GM18951 (cell line): ENCODE measurements at regions not wholly inside any gene's neighbourhood (a gene's known extent, or its start where the extent isn't known, plus 50 kb on each side); places are given as distances from the start of the nearest gene placed in this dataset.
"Not testable (repeated sequence)": the region's sequence is repeated elsewhere in the genome, so short reads cannot be mapped to it uniquely, and the experiment has no call there.

Experiments
- POLR2A ChIP-seq: IDR thresholded peaks from 4 replicates; pipeline ENCODE4 v1.6.1; 2011; ENCODE audit warnings: mild to moderate bottlenecking; ENCODE audit not compliant: insufficient read length, insufficient read depth; ENCODE audit errors: extremely low read depth
- in situ Hi-C: fragments of 300-500 bp; cut with MboI; formaldehyde crosslinking; loops from one replicate; pipeline ENCODE4 v1.12.0; 2022; ENCODE audit warnings: low sequenced_read_pairs, mixed read lengths, inconsistent platforms; ENCODE audit not compliant: unreplicated experiment

GRCh38 chr2:209091056-209091455, 332.8 kb upstream of the MAP2 start:
- no peak for TF ChIP-seq POLR2A
- in situ Hi-C loops, result no loop called here

DNA sequence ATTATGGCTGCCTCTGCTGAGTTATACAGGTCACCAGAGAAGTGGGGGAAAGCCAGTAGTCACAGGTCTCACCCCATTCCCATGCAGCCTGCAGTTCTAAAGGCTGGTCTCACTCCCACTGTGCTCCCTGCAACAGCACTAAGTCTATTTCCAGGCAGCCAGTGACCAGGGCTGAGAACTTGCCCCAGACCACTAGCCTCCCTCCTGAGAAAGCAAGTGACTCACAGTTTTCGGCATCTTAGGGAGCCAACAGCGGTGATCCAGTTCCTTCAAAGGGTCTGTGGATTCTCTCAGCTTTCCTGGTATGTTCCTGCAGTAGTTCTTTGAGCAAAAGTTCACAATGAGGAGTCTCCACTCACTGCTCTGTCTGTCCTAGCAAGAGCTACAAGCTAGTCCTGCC, 329.6 kb upstream of the MAP2 start:
- no peak for TF ChIP-seq POLR2A
- in situ Hi-C loops, result no loop called here

DNA sequence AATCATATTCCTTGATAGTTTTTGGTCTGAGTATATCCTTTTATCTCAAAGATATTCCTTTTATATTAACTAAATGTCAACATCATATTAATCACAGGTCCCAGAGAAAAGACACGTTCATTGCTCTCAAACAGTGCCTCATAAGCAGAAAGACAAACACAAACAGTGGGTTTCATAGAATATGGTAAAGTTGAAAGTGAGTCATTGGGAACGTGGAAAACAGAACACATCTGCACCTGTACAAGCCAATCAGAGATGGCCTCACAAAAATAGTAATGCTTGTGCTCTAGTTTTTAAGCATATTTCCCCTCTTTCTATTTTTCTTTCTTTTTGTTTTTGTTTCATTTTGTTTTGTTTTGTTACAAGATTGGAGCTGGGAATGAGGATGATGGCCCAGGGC, 328.4 kb upstream of the MAP2 start:
- TF ChIP-seq POLR2A, result no peak
- in situ Hi-C loops, result no loop called here

DNA sequence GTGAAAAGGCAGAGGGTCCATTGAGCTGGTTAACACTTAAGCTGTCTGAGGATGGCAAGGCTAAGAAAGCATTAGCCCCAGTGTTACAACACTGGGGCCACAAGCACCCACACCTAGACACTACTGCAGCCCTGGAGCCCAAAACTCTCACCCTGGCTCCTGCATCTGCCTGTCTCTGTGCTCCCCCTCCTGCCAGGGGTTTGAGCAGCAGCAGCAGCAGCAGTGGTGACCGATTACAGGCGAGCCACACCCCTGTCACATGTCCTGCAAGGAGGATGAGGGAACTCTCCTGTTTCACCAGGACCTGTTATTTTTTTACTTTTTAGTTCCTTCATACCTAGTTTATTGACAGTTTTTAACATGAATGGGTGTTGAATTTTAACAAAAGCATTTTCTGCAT, 326.7 kb upstream of the MAP2 start:
- no peak for TF ChIP-seq POLR2A
- in situ Hi-C loops, result no loop called here

GRCh38 chr2:209102319-209102718, 321.5 kb upstream of the MAP2 start:
- no peak for TF ChIP-seq POLR2A
- in situ Hi-C loops, result no loop called here

GRCh38 chr2:209113026-209113425, 310.8 kb upstream of the MAP2 start:
- in situ Hi-C loops, result no loop called here
- no peak for TF ChIP-seq POLR2A

- TF ChIP-seq POLR2A, result no peak
Measured at GRCh38 chr2:209114588-209115240, 309.1 kb upstream of the MAP2 start.

DNA sequence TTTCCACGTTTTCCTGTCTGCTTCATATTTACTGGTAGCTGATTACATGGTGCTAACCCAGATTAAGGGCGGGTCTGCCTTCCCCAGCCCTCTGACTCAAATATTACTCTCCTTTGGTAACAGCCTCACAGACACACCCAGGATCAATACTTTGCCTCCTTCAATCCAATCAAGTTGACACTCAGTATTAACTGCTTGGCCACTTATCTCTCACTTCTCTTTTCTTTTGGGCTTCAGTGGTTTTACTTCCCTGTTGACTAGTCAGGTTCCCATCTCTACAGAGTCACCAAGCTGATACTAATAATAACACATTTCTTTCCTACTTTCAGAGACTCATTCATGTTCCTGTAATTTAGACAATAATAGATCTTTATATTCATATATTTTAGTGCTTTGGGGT, 302.2 kb upstream of the MAP2 start:
- TF ChIP-seq POLR2A, result no peak
- in situ Hi-C loops, result no loop called here

More at GRCh38 chr2:209114588-209115240, 309.1 kb upstream of the MAP2 start:
- in situ Hi-C loops, result no loop called here

DNA sequence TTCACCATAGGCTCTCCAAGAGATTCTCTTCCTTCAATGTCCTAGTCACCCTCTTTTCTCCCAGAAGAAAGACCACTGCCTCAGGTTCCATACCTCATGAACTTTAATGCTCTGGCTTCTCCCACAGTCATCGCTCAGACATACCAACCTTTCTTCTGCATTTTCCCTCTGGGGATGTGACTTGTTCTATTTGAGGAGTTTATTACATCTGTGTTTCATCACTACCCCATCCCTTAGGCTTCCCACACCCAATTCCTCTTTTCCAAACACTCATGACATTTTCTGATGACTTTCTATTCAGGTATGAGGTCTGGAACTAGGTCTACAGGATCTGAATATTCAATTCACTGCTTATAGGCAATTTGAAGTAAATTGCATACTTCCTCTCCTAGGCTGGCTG, 298.6 kb upstream of the MAP2 start:
- no peak for TF ChIP-seq POLR2A
- in situ Hi-C loops, result no loop called here

- TF ChIP-seq POLR2A, result no peak
- in situ Hi-C loops, result no loop called here
Measured at GRCh38 chr2:209138079-209138478, 285.8 kb upstream of the MAP2 start.

DNA sequence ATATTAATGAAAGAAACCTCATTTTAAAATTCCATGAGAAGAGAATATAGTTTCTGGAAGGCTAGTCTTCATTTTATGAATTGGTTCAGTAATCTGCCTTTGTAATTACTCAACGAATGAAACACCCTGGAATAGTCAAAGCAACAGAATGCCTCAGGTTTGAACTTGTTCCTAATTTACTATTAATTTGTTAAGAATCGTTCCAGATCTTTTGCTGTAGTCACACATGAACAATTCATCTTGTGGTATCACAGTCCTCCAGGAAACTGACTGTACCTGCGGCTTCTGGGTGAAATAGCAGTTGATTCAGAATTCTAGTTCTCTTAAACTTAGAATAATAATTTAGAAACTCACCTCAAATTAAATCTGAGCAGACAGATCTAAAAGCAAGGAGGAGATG, 282.7 kb upstream of the MAP2 start:
- TF ChIP-seq POLR2A, result no peak

DNA sequence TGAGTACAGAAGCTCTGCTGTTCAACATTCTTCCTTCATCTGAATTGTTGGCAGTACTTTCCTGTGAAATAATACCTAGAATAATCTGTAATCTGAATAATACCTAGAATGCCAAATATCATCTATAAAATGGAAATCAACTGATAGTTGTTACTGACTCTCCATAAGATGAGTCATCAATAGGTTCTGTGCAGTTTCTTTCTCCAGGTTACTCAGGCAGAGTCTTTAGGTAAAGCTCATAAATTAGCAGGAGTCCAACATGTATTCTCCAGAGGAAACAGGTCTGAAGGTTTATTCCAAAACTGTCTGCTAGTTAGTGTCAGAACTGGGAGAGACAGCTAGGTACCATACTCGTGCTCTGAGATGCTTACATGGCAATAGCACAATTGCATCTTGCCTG, 282.0 kb upstream of the MAP2 start:
- no peak for TF ChIP-seq POLR2A
- in situ Hi-C loops, result no loop called here

More for the DNA sequence above, 282.7 kb upstream of the MAP2 start:
- in situ Hi-C loops, result no loop called here

GRCh38 chr2:209145220-209145691, 278.6 kb upstream of the MAP2 start:
- in situ Hi-C loops, result not testable (repeated sequence)

- no peak for TF ChIP-seq POLR2A
- in situ Hi-C loops, result no loop called here
Measured at GRCh38 chr2:209145941-209146681, 277.7 kb upstream of the MAP2 start.

DNA sequence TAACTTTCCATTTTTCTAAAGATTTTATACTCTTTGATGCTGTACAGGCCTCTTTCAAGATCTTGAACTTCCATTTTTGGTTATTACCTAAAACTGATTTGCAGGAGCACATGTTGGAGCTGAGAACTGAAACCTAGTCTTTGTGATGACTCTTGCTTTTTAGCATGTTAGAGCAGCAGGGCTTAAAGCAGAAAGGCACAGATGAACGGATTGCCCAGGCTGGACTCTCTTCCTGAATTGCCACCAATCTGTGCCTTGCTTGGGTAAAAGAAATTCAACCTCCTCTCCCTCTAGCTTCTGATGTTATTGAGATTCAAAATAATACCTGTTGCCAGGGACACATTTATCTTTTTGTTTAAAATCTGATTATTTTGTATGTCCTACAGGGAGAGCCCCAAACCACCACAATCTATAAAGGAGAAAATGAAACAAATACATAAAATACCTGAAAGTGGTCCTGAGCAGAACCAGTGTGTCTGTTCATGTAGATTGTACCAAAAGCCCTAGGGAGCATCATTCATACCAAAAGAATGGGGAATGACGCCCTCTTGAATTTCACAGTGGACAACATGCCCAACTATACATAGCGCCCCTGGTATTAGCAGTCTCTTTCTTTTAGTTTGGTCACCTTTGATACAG, 277.0 kb upstream of the MAP2 start:
- in situ Hi-C loops, result no loop called here
- TF ChIP-seq POLR2A, result no peak
